GM21825 (cell line): ENCODE measurements at regions not wholly inside any gene's neighbourhood (a gene's known extent, or its start where the extent isn't known, plus 50 kb on each side); places are given as distances from the start of the nearest gene placed in this dataset.

Experiments
- ATAC-seq: cut with Tn5 transposase; IDR thresholded peaks from one replicate; pipeline ENCODE4 v1.9.1; 2021; ENCODE audit warnings: mild to moderate bottlenecking, moderate library complexity; ENCODE audit not compliant: unreplicated experiment

GRCh38 chr2:128733450-128733849 lies 414.8 kb upstream of the HS6ST1 start:
- no peak for ATAC-seq

GRCh38 chr2:128734521-128735295 lies 416.0 kb upstream of the HS6ST1 start:
- ATAC-seq: peak; percentile 37

- ATAC-seq: no peak
These were observed 416.8 kb upstream of the HS6ST1 start for GRCh38 chr2:128735296-128735960.

- no peak for ATAC-seq
These were observed 417.5 kb upstream of the HS6ST1 start for GRCh38 chr2:128736046-128736688.

- ATAC-seq: peak; percentile 45
These were observed 418.2 kb upstream of the HS6ST1 start for GRCh38 chr2:128736689-128737545.

GRCh38 chr2:128737546-128737826 lies 418.8 kb upstream of the HS6ST1 start:
- ATAC-seq: no peak

- ATAC-seq: no peak
These were observed 419.9 kb upstream of the HS6ST1 start for GRCh38 chr2:128738446-128739110.

- no peak for ATAC-seq
These were observed 423.8 kb upstream of the HS6ST1 start for GRCh38 chr2:128742467-128742866.

- no peak for ATAC-seq
These were observed 427.3 kb upstream of the HS6ST1 start for GRCh38 chr2:128745946-128746345.

- ATAC-seq: no peak
These were observed 427.7 kb upstream of the HS6ST1 start for GRCh38 chr2:128746356-128746755.

- ATAC-seq: no peak
These were observed 429.7 kb upstream of the HS6ST1 start for GRCh38 chr2:128748336-128748735.

GRCh38 chr2:128748835-128749605 lies 430.4 kb upstream of the HS6ST1 start:
- no peak for ATAC-seq

GRCh38 chr2:128750328-128751165 lies 431.9 kb upstream of the HS6ST1 start:
- no peak for ATAC-seq

GRCh38 chr2:128751746-128752145 lies 433.1 kb upstream of the HS6ST1 start:
- no peak for ATAC-seq

GRCh38 chr2:128752691-128753263 lies 434.1 kb upstream of the HS6ST1 start:
- no peak for ATAC-seq

- ATAC-seq: no peak
These were observed 434.7 kb upstream of the HS6ST1 start for GRCh38 chr2:128753321-128753720.

GRCh38 chr2:128753800-128754199 lies 435.1 kb upstream of the HS6ST1 start:
- ATAC-seq: no peak

- peak; percentile 96 for ATAC-seq
These were observed 435.6 kb upstream of the HS6ST1 start for GRCh38 chr2:128754246-128754724.
